H9 (cell line): ENCODE measurements at regions not wholly inside any gene's neighbourhood (a gene's known extent, or its start where the extent isn't known, plus 50 kb on each side); places are given as distances from the start of the nearest gene placed in this dataset.

Source experiments
- DNase-seq: peaks from one replicate; pipeline ENCODE4 v3.0.0-alpha.2; 2017
- H2AFZ ChIP-seq: one replicate; pipeline ENCODE4 v1.6.1; 2013; ENCODE audit warnings: mild to moderate bottlenecking, low read length, control low read depth, moderate library complexity
- H2AK5ac ChIP-seq: 2 replicates; pipeline ENCODE4 v1.6.1; 2013; ENCODE audit warnings: low read length, control low read depth, mixed read lengths; ENCODE audit not compliant: insufficient read length
- H2BK120ac ChIP-seq: one replicate; pipeline ENCODE4 v1.6.1; 2013; ENCODE audit warnings: low read depth, mild to moderate bottlenecking, low read length, control low read depth, inconsistent platforms; ENCODE audit not compliant: poor library complexity, severe bottlenecking
- H2BK12ac ChIP-seq: 2 replicates; pipeline ENCODE4 v1.6.1; 2013; ENCODE audit warnings: low read length, control low read depth, mixed read lengths, low read depth; ENCODE audit not compliant: insufficient read length
- H2BK15ac ChIP-seq: 2 replicates; pipeline ENCODE4 v1.6.1; 2013; ENCODE audit warnings: low read depth, low read length, control low read depth
- H2BK20ac ChIP-seq: one replicate; pipeline ENCODE4 v1.6.1; 2013; ENCODE audit warnings: low read depth, mild to moderate bottlenecking, low read length, control low read depth, inconsistent platforms; ENCODE audit not compliant: poor library complexity, severe bottlenecking
- H2BK5ac ChIP-seq: 2 replicates; pipeline ENCODE4 v1.6.1; 2013; ENCODE audit warnings: low read length, control low read depth, mixed read lengths; ENCODE audit not compliant: insufficient read length
- H3K14ac ChIP-seq: 2 replicates; pipeline ENCODE4 v1.6.1; 2013; ENCODE audit warnings: low read length, control low read depth; ENCODE audit not compliant: insufficient read depth
- H3K18ac ChIP-seq: 2 replicates; pipeline ENCODE4 v1.6.1; 2013; ENCODE audit warnings: low read depth, mild to moderate bottlenecking, mixed read lengths, low read length, control low read depth; ENCODE audit not compliant: insufficient read length
- H3K23ac ChIP-seq: 2 replicates; pipeline ENCODE4 v1.6.1; 2013; ENCODE audit warnings: low read length, control low read depth, mixed read lengths, low read depth; ENCODE audit not compliant: insufficient read length
- H3K23me2 ChIP-seq: 2 replicates; pipeline ENCODE4 v1.6.1; 2013; ENCODE audit warnings: low read depth, mild to moderate bottlenecking, mixed read lengths, low read length, control low read depth; ENCODE audit not compliant: insufficient read length, poor library complexity, severe bottlenecking
- H3K27ac ChIP-seq: 2 replicates; pipeline ENCODE4 v1.5.1; 2013; ENCODE audit warnings: low read length, control low read depth, mixed read lengths, low read depth; ENCODE audit not compliant: insufficient read length
- H3K27me3 ChIP-seq: 2 replicates; pipeline ENCODE4 v1.6.1; 2013; ENCODE audit warnings: low read length, control low read depth, inconsistent platforms; ENCODE audit not compliant: insufficient read depth
- H3K4ac ChIP-seq: 2 replicates; pipeline ENCODE4 v1.6.1; 2013; ENCODE audit warnings: low read depth, mild to moderate bottlenecking, control low read depth, inconsistent platforms, low read length, moderate library complexity
- H3K4me1 ChIP-seq: 2 replicates; pipeline ENCODE4 v1.6.1; 2013; ENCODE audit warnings: low read length, control low read depth, inconsistent platforms; ENCODE audit not compliant: insufficient read depth
- H3K4me2 ChIP-seq: 2 replicates; pipeline ENCODE4 v1.6.1; 2013; ENCODE audit warnings: low read length, control low read depth, mixed read lengths; ENCODE audit not compliant: insufficient read length, insufficient read depth
- H3K56ac ChIP-seq: 2 replicates; pipeline ENCODE4 v1.6.1; 2013; ENCODE audit warnings: low read depth, mild to moderate bottlenecking, mixed read lengths, low read length, control low read depth; ENCODE audit not compliant: insufficient read length
- H3K79me1 ChIP-seq: 2 replicates; pipeline ENCODE4 v1.6.1; 2013; ENCODE audit warnings: low read depth, mild to moderate bottlenecking, moderate library complexity, low read length, control low read depth, inconsistent platforms; ENCODE audit not compliant: insufficient read depth, poor library complexity, severe bottlenecking
- H3K79me2 ChIP-seq: 2 replicates; pipeline ENCODE4 v1.6.1; 2013; ENCODE audit warnings: low read length, control low read depth, inconsistent platforms; ENCODE audit not compliant: insufficient read depth
- H3K9ac ChIP-seq: 2 replicates; pipeline ENCODE4 v1.6.1; 2013; ENCODE audit warnings: low read length, control low read depth, mixed read lengths; ENCODE audit not compliant: insufficient read length; ENCODE audit errors: extremely low read depth
- H3K9me3 ChIP-seq: one replicate; pipeline ENCODE4 v1.6.1; 2013; ENCODE audit warnings: low read depth, low read length, inconsistent platforms; ENCODE audit not compliant: control insufficient read depth
- H3T11ph ChIP-seq: one replicate; pipeline ENCODE4 v1.6.1; 2013; ENCODE audit warnings: mild to moderate bottlenecking, low read length, control low read depth, inconsistent platforms
- H4K20me1 ChIP-seq: one replicate; pipeline ENCODE4 v1.6.1; 2013; ENCODE audit not compliant: control insufficient read depth, insufficient read length, insufficient read depth
- H4K5ac ChIP-seq: 2 replicates; pipeline ENCODE4 v1.6.1; 2013; ENCODE audit warnings: low read depth, mild to moderate bottlenecking, mixed read lengths, low read length, control low read depth; ENCODE audit not compliant: insufficient read length
- H4K8ac ChIP-seq: replicated peaks from 2 replicates; pipeline ENCODE4 v1.6.1; 2013; ENCODE audit warnings: low read length, control low read depth, mixed read lengths, low read depth; ENCODE audit not compliant: insufficient read length
- H4K91ac ChIP-seq: 2 replicates; pipeline ENCODE4 v1.6.1; 2013; ENCODE audit warnings: low read depth, mild to moderate bottlenecking, moderate library complexity, mixed read lengths, low read length, control low read depth; ENCODE audit not compliant: insufficient read length
- H3K27ac Mint-ChIP-seq, 3 experiments: 2 replicates in 2 of 3; 3 replicates in 1 of 3; pipeline ENCODE4 v1.8.0; 2020 to 2021; ENCODE audit warnings: mixed read lengths in 3 of 3, mild to moderate bottlenecking in 1 of 3, moderate library complexity in 1 of 3
- H3K27me3 Mint-ChIP-seq: 2 replicates; pipeline ENCODE4 v1.8.0; 2021; ENCODE audit warnings: low read depth, mild to moderate bottlenecking, moderate library complexity, mixed read lengths
- H3K36me3 Mint-ChIP-seq, 3 experiments: 2 replicates in 2 of 3; 3 replicates in 1 of 3; pipeline ENCODE4 v1.8.0; 2020 to 2021; ENCODE audit warnings: low read depth in 3 of 3, mixed read lengths in 3 of 3; ENCODE audit not compliant: insufficient read depth in 1 of 3
- H3K4me1 Mint-ChIP-seq, 2 experiments: 2 replicates each; pipeline ENCODE4 v1.8.0; 2020; ENCODE audit warnings: mixed read lengths in 2 of 2
- H3K4me3 Mint-ChIP-seq, 2 experiments: 2 replicates in 1 of 2; 3 replicates in 1 of 2; pipeline ENCODE4 v1.8.0; 2020 to 2021; ENCODE audit warnings: mild to moderate bottlenecking in 2 of 2, mixed read lengths in 2 of 2, moderate library complexity in 1 of 2
- H3K9me3 Mint-ChIP-seq, 2 experiments: 2 replicates in 1 of 2; 3 replicates in 1 of 2; pipeline ENCODE4 v1.8.0; 2020; ENCODE audit warnings: mild to moderate bottlenecking in 2 of 2, mixed read lengths in 2 of 2, moderate library complexity in 1 of 2
- TF ChIP-seq, protein P1 (sequence below): fragments of 200-600 bp; sonication (generic); conservative IDR thresholded peaks from 3 replicates; pipeline ENCODE4 v1.8.0; 2021; ENCODE audit warnings: antibody characterized with exemption, mild to moderate bottlenecking

DNA sequence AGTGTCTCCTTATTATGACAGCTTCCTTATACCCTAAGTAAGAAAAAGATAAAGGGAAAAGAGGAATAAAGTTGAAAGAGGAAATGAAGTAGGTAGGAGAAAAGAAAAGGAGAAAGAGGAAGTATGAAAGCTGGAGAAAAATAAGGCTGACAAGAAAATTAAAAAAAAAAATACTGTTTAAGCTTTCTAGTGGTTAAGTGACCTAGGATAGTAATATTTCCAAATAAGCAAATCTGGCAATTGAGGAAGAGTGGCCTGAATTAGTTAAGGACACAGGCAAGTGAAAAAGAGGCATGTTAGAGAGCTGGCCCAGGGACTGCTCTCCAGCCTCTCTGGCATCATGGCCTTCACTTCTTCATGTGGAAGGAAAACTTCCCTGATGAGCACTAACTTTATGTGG lies 76.5 kb upstream of the ADGRF1 start:
- H3K79me2 ChIP-seq, result no peaks in the 10 kb centered on the region
- H3K27ac Mint-ChIP-seq, result no peak overlapping the region

More for the DNA sequence above, 76.5 kb upstream of the ADGRF1 start:
- no peaks in the 10 kb centered on the region for H3K23me2 ChIP-seq
- H3K4ac ChIP-seq, result no peak overlapping the region
- H4K8ac ChIP-seq, result no peak overlapping the region
- no peak overlapping the region for H4K5ac ChIP-seq
- no peak overlapping the region for H2AFZ ChIP-seq
- 0 out of 4 replicates have a peak, but pooled peaks cover 0 to 2% of the 10 kb centered on the region in 2 experiments for H3K4me1 Mint-ChIP-seq
- no peaks in the 10 kb centered on the region for H4K20me1 ChIP-seq
- no peaks in the 10 kb centered on the region for H3K9me3 Mint-ChIP-seq
- no peaks in the 10 kb centered on the region for H3K27me3 ChIP-seq
- H3K56ac ChIP-seq, result no peak overlapping the region
- H3K27ac ChIP-seq, result no peak overlapping the region
- H3T11ph ChIP-seq, result no peak overlapping the region
- TF ChIP-seq, protein P1, sequence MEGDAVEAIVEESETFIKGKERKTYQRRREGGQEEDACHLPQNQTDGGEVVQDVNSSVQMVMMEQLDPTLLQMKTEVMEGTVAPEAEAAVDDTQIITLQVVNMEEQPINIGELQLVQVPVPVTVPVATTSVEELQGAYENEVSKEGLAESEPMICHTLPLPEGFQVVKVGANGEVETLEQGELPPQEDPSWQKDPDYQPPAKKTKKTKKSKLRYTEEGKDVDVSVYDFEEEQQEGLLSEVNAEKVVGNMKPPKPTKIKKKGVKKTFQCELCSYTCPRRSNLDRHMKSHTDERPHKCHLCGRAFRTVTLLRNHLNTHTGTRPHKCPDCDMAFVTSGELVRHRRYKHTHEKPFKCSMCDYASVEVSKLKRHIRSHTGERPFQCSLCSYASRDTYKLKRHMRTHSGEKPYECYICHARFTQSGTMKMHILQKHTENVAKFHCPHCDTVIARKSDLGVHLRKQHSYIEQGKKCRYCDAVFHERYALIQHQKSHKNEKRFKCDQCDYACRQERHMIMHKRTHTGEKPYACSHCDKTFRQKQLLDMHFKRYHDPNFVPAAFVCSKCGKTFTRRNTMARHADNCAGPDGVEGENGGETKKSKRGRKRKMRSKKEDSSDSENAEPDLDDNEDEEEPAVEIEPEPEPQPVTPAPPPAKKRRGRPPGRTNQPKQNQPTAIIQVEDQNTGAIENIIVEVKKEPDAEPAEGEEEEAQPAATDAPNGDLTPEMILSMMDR, result no peak
- no peak overlapping the region for H2BK12ac ChIP-seq
- H2BK20ac ChIP-seq, result no peak overlapping the region
- no peak overlapping the region for H3K23ac ChIP-seq
- H3K4me1 ChIP-seq, result no peaks in the 10 kb centered on the region
- no peak overlapping the region for H3K4me2 ChIP-seq
- no peak overlapping the region for H2BK120ac ChIP-seq
- H3K36me3 Mint-ChIP-seq, result no peaks in the 10 kb centered on the region; a peak in 1 of 7 replicates
- H3K9ac ChIP-seq, result no peak overlapping the region
- H3K14ac ChIP-seq, result no peak overlapping the region
- no peak overlapping the region for H2BK15ac ChIP-seq
- DNase-seq, result no peak
- no peak overlapping the region for H3K18ac ChIP-seq
- no peaks in the 10 kb centered on the region for H3K27me3 Mint-ChIP-seq
- H3K9me3 ChIP-seq, result no peaks in the 10 kb centered on the region
- H3K79me1 ChIP-seq, result no peaks in the 10 kb centered on the region
- H4K91ac ChIP-seq, result no peak overlapping the region
- no peak overlapping the region for H2AK5ac ChIP-seq
- H2BK5ac ChIP-seq, result no peak overlapping the region
- no peak overlapping the region for H3K4me3 Mint-ChIP-seq
